ENCODE measurements at regions not wholly inside any gene's neighbourhood (a gene's known extent, or its start where the extent isn't known, plus 50 kb on each side); places are given as distances from the start of the nearest gene placed in this dataset.

GRCh38 chr7:67900456-67900855 is 903.8 kb downstream of the TYW1 start:
- CTCF ChIA-PET = no interaction called here
- POLR2A ChIA-PET (ENCODE audit: low non-redundant PET) = no interaction called here
- Histone ChIP-seq H3K4me1 (ENCODE audit: insufficient read depth, low read length, poor library complexity, severe bottlenecking) (no peaks in the 10 kb centered on the region), H3K36me3 (ENCODE audit: insufficient read depth, low read length, poor library complexity, severe bottlenecking) (no peaks in the 10 kb centered on the region), H3K4me3 (ENCODE audit: low read depth, low read length, poor library complexity, severe bottlenecking) (no peak overlapping the region), H3K27me3 (replicated peaks; ENCODE audit: insufficient read depth, low read depth, low read length, poor library complexity) (no peaks in the 10 kb centered on the region), H3K27ac (ENCODE audit: low read depth, low read length, poor library complexity, severe bottlenecking) (no peak overlapping the region), H3K9me3 (ENCODE audit: low read depth, low read length, poor library complexity, severe bottlenecking) (no peaks in the 10 kb centered on the region)
- DNase-seq (ENCODE audit: low spot score) = no peak
- intact Hi-C loops (cut with micrococcal nuclease; ENCODE audit: unreplicated experiment) = no loop called here
- TF ChIP-seq EZH2 (IDR thresholded peaks at IDR 0.05; ENCODE audit: borderline replicate concordance, low read depth, low read length, poor library complexity, severe bottlenecking) (no peak), CTCF (conservative IDR thresholded peaks at IDR 0.05; ENCODE audit: low read depth, low read length) (no peak)
- no TSS peak for BruUV-seq (replicated peaks)

DNA sequence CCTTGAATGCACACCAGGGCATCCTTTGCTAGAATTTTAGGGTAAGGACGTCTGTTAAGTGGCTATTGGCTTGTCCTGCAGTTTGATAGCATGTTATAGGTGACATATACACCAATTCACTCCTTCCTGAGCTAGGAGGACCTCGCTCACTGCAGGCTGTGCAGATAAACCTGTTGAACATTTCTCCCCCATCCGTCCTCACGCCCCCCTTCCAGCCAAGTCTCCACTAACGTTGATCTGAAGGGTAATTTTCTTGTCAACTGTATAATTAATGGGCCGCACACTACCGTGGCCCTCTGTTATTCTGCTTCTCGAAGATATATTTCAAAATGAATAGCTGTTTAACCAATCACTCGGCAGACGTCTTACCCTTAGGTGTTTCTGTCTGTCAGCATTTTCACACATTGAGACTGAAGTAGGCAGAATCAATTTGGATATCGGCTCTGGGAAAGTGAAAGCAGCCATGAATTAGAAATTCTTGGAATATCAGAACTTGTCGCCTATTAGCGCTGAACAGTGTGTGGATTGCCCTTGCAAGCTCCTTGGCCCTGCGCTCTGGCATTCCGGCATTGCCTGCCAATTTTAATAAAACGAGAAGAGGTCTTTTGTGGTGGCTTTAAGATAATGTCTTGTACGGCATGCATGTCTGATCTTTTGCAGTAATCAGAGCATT is 905.3 kb downstream of the TYW1 start:
- ChIA-PET CTCF (no interaction called here), POLR2A (ENCODE audit: low non-redundant PET) (no interaction called here)
- no peaks in the 10 kb centered on the region for H3K4me1 ChIP-seq (ENCODE audit: insufficient read depth, low read length, poor library complexity, severe bottlenecking)
- H3K27ac ChIP-seq (ENCODE audit: low read depth, low read length, poor library complexity, severe bottlenecking) = no peak overlapping the region
- no peaks in the 10 kb centered on the region for H3K36me3 ChIP-seq (ENCODE audit: insufficient read depth, low read length, poor library complexity, severe bottlenecking)
- H3K4me3 ChIP-seq (ENCODE audit: low read depth, low read length, poor library complexity, severe bottlenecking) = no peak overlapping the region
- no peaks in the 10 kb centered on the region for H3K27me3 ChIP-seq (replicated peaks; ENCODE audit: insufficient read depth, low read depth, low read length, poor library complexity)
- BruUV-seq (replicated peaks) = no TSS peak
- TF ChIP-seq CTCF (conservative IDR thresholded peaks at IDR 0.05; ENCODE audit: low read depth, low read length) (no peak), EZH2 (IDR thresholded peaks at IDR 0.05; ENCODE audit: borderline replicate concordance, low read depth, low read length, poor library complexity, severe bottlenecking) (no peak)
- no peak for DNase-seq (ENCODE audit: low spot score)
- H3K9me3 ChIP-seq (ENCODE audit: low read depth, low read length, poor library complexity, severe bottlenecking) = no peaks in the 10 kb centered on the region
- intact Hi-C loops (cut with micrococcal nuclease; ENCODE audit: unreplicated experiment) = no loop called here

- Histone ChIP-seq H3K27ac (ENCODE audit: low read depth, low read length, poor library complexity, severe bottlenecking) (no peak overlapping the region), H3K9me3 (ENCODE audit: low read depth, low read length, poor library complexity, severe bottlenecking) (no peaks in the 10 kb centered on the region), H3K4me3 (ENCODE audit: low read depth, low read length, poor library complexity, severe bottlenecking) (no peak overlapping the region), H3K36me3 (ENCODE audit: insufficient read depth, low read length, poor library complexity, severe bottlenecking) (no peaks in the 10 kb centered on the region), H3K4me1 (ENCODE audit: insufficient read depth, low read length, poor library complexity, severe bottlenecking) (no peaks in the 10 kb centered on the region), H3K27me3 (replicated peaks; ENCODE audit: insufficient read depth, low read depth, low read length, poor library complexity) (no peaks in the 10 kb centered on the region)
- BruUV-seq (replicated peaks) = no TSS peak
- ChIA-PET POLR2A (ENCODE audit: low non-redundant PET) (no interaction called here), CTCF (no interaction called here)
- TF ChIP-seq EZH2 (IDR thresholded peaks at IDR 0.05; ENCODE audit: borderline replicate concordance, low read depth, low read length, poor library complexity, severe bottlenecking) = no peak
- no peak for TF ChIP-seq CTCF (conservative IDR thresholded peaks at IDR 0.05; ENCODE audit: low read depth, low read length)
- intact Hi-C loops (cut with micrococcal nuclease; ENCODE audit: unreplicated experiment) = no loop called here
- no peak for DNase-seq (ENCODE audit: low spot score)
These were observed 911.2 kb downstream of the TYW1 start for GRCh38 chr7:67907792-67908191.

Measured in A673 (cell line).